Chondrocyte (in vitro differentiated cells): ENCODE measurements at regions not wholly inside any gene's neighbourhood (a gene's known extent, or its start where the extent isn't known, plus 50 kb on each side); places are given as distances from the start of the nearest gene placed in this dataset.
A peak's percentile ranks its signal among the peaks of the same experiment; 100 is the strongest.

Source experiments
- DNase-seq: peaks from one replicate; pipeline ENCODE4 v3.0.0; 2021; ENCODE audit warnings: mixed read lengths, low spot score
- H3K27ac Mint-ChIP-seq: one replicate; pipeline ENCODE4 v1.8.0; 2021; ENCODE audit warnings: mild to moderate bottlenecking, moderate library complexity, mixed read lengths; ENCODE audit not compliant: unreplicated experiment
- H3K27me3 Mint-ChIP-seq: 2 replicates; pipeline ENCODE4 v1.8.0; 2021; ENCODE audit warnings: low read depth, mixed read lengths
- H3K36me3 Mint-ChIP-seq: 2 replicates; pipeline ENCODE4 v1.8.0; 2021; ENCODE audit warnings: low read depth, mixed read lengths
- H3K4me1 Mint-ChIP-seq: 2 replicates; pipeline ENCODE4 v1.8.0; 2021; ENCODE audit warnings: low read depth, mild to moderate bottlenecking, mixed read lengths
- H3K4me3 Mint-ChIP-seq: one replicate; pipeline ENCODE4 v1.8.0; 2021; ENCODE audit warnings: mild to moderate bottlenecking, moderate library complexity, mixed read lengths; ENCODE audit not compliant: unreplicated experiment
- H3K9me3 Mint-ChIP-seq: 2 replicates; pipeline ENCODE4 v1.8.0; 2021; ENCODE audit warnings: low read depth, mixed read lengths
- CTCF ChIP-seq: fragments of 200-600 bp; sonication (generic); IDR thresholded peaks from 2 replicates; pipeline ENCODE4 v1.5.0; 2021; ENCODE audit warnings: antibody characterized with exemption, mild to moderate bottlenecking, moderate library complexity

DNA sequence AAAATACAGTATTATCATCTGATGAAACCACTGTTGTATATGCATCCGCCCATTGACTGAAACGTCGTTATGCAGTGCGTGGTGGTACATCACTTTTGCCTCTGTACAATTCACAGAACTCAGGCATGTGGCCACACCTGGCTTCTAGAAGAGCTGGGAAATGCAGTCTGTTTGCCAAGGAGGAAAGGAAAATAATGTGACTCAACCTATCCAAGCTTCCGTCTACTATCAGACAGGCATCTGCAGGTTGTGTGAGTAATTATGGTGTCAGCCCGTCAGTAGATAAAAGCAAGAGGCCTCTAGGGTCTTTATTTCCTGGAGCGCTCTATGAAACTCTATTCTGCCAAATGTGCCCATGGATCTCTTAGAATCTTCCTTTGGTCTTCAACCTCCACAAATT lies 111.6 kb downstream of the BBS10 start:
- H3K4me1 Mint-ChIP-seq = peaks cover 8% of the 10 kb centered on the region
- no peak overlapping the region for H3K27ac Mint-ChIP-seq
- DNase-seq = no peak
- H3K4me3 Mint-ChIP-seq = no peak overlapping the region
- peaks cover 3% of the 10 kb centered on the region for H3K36me3 Mint-ChIP-seq
- H3K9me3 Mint-ChIP-seq = peaks cover 5% of the 10 kb centered on the region
- H3K27me3 Mint-ChIP-seq = no peaks in the 10 kb centered on the region
- no peak for TF ChIP-seq CTCF

- Mint-ChIP-seq H3K9me3 (no peaks in the 10 kb centered on the region), H3K27ac (no peak overlapping the region), H3K27me3 (no peaks in the 10 kb centered on the region), H3K4me3 (no peak overlapping the region), H3K4me1 (peaks cover 4% of the 10 kb centered on the region), H3K36me3 (no peaks in the 10 kb centered on the region)
- TF ChIP-seq CTCF = no peak
- no peak for DNase-seq
Measured at GRCh38 chr12:76234741-76235140, 113.5 kb downstream of the BBS10 start.

DNA sequence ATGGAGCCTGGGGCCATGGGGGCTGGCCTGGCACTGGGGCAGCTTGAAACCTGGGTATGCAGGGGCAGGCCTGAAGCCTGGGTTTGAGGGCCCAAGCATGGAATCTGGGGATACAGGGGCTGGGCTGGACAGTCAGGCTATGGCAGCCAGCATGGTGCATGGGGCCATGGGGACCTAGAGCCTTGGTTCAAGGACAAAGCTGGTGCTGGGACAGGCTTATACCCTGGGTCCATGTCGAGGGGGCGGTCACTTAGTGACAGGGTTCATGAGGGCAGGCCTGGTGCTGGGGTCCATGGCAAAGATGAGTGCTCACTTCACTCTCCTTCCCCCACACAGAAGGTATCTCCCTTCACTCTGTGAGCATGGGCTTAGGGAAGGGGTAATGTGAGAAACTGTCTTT lies 116.2 kb downstream of the BBS10 start:
- Mint-ChIP-seq H3K4me3 (no peak overlapping the region), H3K9me3 (no peaks in the 10 kb centered on the region), H3K4me1 (peaks cover 4% of the 10 kb centered on the region), H3K36me3 (no peaks in the 10 kb centered on the region), H3K27ac (no peak overlapping the region), H3K27me3 (no peaks in the 10 kb centered on the region)
- no peak for TF ChIP-seq CTCF
- DNase-seq = no peak

DNA sequence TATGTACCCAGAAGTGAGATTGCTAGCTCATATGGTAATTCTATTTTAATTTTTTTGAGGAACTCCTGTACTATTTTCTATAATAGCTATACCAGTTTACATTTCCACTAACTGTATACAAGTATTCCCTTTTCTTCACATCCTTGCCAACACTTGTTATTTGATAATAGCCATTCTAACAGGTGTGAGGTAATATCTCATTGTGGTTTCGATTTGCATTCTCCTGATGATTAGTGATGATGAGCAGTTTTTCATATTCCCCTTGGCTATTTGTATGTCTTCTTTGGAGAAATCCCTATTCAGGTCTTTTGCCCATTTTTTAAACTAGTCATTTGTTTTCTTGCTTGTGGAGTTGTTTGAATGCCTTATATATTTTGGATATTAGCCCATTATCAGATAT lies 121.3 kb downstream of the BBS10 start:
- peaks cover 12% of the 10 kb centered on the region for H3K4me1 Mint-ChIP-seq
- no peak for DNase-seq
- no peak overlapping the region for H3K27ac Mint-ChIP-seq
- H3K4me3 Mint-ChIP-seq = no peak overlapping the region
- no peaks in the 10 kb centered on the region for H3K27me3 Mint-ChIP-seq
- TF ChIP-seq CTCF = no peak
- H3K9me3 Mint-ChIP-seq = no peaks in the 10 kb centered on the region
- H3K36me3 Mint-ChIP-seq = no peaks in the 10 kb centered on the region

DNA sequence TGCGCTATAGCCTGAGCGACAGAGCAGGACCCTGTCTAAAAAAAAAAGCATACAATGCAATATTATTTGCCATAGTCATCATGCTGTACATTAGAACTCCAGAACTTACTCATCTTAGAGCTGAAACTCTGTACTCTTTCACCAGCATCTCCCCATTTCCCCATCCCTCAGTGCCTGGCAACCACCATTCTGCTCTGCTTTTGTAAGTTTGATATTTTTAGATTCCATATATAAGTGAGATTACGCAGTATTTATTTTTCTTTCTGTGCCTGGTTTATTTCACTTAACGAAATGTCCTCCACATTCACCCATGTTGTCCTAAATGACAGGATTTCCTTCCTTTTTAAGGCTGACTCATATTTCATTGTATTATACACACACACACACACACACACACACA lies 121.8 kb downstream of the BBS10 start:
- H3K9me3 Mint-ChIP-seq = no peaks in the 10 kb centered on the region
- no peaks in the 10 kb centered on the region for H3K27me3 Mint-ChIP-seq
- H3K4me3 Mint-ChIP-seq = no peak overlapping the region
- no peaks in the 10 kb centered on the region for H3K36me3 Mint-ChIP-seq
- no peak for DNase-seq
- TF ChIP-seq CTCF = no peak
- peaks cover 12% of the 10 kb centered on the region for H3K4me1 Mint-ChIP-seq
- H3K27ac Mint-ChIP-seq = peak overlapping the region; percentile 33
